Right forelimb (tissue), 1 donor: ENCODE measurements at regions not wholly inside any gene's neighbourhood (a gene's known extent, or its start where the extent isn't known, plus 50 kb on each side); places are given as distances from the start of the nearest gene placed in this dataset.
"Not testable (repeated sequence)": the region's sequence is repeated elsewhere in the genome, so short reads cannot be mapped to it uniquely, and the experiment has no call there.

Experiments used
- DNase-seq: peaks from one replicate; pipeline ENCODE4 v3.0.0-alpha.2; 2018

DNA sequence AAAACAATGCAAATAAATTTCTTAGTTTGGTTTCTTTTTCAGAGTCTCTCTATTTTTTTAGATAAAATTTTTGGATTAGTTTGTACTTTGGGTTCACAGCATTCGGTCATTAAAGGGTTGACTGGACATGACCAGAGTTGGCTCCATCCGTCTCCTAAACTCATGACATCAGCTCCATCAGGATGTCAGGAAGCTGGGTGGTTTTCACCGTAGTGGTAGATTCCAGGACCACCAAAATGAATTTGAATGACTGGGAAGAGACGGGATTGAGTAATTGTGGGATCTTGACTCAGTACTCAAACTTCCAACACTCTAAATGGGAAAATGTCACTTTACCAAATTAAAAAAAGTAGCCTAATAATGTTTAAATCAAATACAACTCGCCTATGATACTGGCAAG lies 279.2 kb upstream of the DUSP10 start:
- no peak for DNase-seq

DNA sequence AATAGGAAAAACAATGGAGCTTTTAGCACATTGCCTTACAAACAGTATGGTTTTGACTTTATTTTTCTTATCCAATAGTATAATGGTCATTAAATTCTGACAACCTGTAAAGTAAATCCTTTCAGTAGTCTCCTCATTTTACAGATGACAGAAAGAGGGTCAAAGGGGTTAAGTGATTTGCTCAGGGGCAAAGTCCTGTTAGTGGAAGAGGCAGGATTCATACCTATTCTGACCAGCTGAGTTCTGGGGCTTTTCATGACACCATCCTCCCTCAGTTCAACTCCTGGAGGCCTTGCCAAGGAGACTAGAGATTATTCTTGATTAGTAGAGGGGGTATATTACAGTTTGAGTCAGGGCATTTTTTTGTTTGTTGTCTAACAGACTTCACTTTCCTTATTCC lies 278.7 kb upstream of the DUSP10 start:
- no peak for DNase-seq

DNA sequence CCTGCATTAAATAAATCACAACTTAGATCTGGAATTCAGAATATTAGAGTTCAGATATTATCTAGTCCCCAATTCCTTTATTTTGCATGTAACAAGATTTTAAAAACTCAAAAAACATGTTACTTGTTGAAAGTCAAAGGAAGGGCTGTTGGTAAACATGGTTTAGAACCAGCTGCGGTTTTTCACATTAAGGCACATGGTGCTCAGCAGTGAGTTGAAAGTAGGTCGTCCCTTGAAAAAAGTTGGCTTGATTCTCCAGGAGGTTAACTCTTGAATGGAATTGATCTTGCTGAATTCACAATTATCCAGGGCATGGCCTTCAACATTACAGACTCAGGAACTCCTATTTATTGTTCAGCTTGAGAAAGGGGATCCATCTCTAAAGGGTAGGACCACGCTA lies 277.1 kb upstream of the DUSP10 start:
- DNase-seq = no peak

DNA sequence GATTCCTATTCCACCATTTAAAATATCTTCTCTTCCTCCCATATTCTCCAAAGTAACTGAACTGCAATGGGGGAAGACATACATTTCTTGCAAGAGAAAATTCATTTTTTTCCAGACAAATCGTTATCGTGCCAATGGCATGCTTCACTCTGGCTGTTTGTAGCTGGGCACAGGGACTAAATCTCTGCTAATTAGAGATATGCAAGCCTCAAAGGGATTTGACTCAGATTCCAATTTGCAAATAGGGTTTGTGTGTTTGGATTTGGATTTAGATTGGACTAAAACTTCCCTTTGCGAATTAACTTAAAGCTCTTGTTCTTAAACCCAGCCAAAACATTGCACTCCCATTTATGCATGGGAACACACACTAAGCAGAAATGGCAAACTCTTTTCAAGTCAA lies 276.2 kb upstream of the DUSP10 start:
- no peak for DNase-seq

DNA sequence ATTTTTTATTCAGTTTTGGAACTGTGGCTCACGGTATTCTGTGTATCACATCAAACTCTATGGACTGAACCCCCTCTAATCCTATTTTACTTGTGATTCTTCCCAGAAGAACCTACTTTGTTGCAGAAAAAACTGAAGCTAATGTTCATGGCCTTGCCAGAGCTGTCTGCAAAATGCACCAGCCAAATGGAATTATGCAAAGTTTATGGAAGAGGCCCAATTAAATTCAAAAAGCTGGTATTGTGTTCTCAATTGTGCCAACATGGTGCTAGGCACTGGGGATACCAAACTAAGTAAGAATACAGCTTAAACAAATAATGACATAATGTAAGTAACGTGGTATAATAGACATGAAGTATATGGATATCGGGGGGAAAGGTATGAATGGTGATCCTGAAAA lies 273.8 kb upstream of the DUSP10 start:
- no peak for DNase-seq

DNA sequence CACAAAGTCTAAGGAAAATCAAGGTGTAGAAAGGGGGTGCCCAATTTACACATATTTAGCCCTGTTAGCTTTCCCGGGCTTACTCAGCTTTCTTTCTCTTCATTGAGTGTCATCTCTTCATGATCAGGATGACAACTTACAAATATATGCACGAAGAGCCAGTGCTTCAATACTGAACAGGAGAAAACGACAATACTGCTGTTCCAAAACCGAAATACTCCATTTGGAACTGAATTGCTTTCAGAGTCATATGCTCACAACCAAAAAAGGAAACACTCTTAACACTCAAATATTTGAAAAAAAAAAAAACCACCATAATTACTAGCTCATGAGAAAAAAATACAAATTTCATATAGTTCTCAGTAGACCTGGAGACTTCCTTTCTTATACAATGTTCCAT lies 272.1 kb upstream of the DUSP10 start:
- DNase-seq = no peak

DNA sequence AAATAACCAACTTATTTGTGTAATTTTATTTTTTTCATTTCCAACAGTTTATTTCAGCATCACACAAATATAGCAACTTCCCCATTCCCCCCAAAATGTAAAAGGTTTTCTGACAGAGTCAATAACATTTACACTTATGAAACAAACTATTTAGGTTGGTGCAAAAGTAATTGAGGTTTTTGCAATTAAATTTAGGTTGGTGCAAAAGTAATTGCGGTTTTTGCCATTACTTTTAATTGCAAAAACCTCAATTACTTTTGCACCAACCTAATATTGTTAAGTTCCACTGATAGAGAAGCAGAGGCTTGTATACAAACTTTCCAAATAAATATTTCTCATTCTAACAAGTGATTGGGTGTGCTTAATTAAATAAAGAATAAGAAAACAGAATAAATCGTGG lies 270.9 kb upstream of the DUSP10 start:
- DNase-seq = no peak

DNA sequence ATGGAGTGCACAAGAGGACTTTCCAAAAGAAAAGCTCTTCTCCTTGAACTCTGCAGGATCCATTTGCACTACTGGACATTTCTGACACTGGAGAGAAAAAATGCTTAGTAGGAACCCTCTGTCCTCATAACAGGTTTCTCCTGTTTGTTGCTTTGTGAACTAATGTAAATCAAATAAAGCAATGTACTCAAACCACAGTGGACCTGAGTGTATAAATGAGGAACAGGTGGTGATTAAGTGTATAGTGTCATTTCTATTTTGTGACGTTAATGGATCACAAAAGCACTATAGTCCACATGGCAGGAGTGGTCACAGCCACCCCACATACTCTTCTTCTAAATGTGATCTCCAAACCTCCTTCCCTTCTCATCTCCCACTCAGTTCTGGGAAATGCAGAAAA lies 268.4 kb upstream of the DUSP10 start:
- no peak for DNase-seq

DNA sequence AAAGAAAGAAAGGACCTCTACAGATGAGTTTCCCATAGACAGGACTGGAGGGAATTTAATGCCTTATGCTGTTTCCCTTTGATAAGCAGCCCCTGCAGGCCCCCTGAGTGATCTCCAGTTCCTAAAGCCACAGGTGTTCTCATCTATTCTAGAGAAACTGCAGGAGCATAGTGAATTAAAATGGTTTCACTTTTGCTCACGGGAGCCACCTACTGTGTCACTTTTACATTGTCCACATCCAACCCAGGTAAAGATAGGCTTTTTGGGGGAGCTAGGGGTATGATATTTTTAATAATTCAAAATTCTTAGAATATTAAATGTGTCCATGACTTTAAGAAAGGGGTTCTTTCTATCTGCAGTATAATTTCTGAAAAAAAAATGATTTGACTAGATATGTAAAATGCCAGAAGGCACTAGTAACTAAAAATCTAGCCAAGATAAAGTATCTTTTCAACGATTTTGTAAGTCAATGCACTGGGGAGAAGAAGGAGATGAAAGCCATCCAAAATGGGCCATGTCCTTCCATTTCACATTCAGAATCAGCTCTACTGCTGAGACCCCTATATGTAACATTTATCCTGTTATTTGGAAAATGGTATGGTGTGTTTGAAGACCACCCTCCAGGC lies 267.3 kb upstream of the DUSP10 start:
- no peak for DNase-seq

DNA sequence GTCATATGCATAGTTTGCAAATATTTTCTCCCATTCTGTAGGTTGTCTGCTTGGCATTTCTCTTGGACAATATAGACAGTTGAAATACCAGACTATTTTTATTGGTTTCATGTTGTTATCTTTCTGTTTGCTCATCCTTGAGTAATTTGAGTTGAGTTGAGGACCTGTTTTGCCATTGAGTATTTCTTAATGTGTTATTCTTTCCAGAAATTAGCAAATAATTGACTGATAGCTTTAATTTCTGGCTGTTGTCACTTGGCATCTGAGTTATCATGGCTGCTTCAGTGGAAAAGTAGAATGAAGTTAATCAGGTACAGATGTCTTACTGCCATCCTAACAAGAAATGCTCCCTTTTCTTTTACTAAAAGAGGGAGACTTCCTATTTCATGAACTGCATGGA lies 264.8 kb upstream of the DUSP10 start:
- DNase-seq = no peak

DNA sequence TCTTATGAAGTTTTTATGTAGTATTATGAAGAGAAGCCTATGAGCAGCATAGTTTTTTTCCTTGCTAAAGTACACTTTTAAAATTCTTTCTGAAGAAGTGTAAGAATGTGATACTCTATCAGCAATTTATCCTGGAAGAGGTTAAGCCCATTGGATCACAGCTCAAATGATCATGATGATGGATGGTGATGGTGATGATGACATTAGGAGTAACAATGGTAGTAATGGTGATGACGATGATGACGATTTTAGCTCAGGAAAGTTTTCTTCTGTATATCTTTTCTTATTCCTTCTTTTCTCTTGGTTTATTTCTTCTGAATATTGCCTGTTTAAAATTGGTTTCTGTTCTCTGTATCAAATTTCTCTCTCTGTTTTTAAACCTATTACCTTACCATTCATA lies 262.9 kb upstream of the DUSP10 start:
- DNase-seq = no peak

DNA sequence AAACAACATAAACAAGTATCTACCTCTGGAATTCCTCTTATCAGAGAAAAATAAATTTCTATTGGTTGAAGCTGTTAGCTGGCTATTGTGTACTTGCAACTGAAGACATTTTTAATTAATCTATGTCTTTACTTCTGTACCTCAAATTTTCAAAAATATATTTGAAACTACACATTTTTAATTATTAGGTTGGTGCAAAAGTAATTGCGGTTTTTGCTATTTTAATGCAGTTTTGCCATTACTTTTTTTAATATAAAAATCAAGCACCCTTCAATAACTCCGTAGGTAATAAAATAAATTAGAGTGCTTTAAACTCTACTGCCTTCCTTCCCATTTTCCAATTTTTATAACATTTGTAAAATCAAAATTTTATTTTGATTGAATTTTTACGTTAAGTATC lies 262.1 kb upstream of the DUSP10 start:
- DNase-seq = no peak

DNA sequence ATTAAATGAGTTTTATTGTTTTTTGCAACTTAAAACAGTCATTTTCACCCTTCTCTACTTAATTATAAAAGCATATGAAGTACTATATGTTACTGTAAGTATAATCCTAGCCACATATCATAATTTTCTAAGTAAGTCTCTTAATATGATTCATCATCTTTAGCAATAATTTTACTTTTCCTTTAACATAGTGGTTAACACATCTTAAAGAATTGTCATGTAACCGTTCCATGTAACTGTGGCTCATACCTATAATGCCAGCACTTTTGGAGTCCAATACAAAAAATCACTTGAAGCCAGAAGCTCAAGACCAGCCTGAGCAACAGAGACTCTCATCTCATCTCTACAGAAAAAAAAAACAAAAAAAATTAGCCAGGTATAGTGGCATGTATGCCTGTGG lies 260.6 kb upstream of the DUSP10 start:
- no peak for DNase-seq

DNA sequence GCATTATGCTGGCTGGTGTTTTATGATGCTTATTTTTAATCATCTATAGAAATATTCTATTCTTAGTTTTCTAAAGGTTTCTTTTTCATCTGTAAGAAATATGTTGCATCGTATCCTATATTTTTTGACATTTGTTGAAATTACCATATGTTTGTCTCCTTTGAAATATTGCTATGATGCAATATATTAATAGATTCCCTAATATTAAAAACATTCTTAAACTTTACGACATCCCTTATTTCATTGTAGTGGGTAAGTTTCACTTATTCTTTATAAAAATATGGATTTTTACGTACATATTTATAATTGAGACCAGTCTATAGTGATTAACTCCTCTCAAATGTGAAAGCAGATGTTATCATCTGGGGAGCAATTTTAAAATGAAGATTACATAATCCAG lies 258.2 kb upstream of the DUSP10 start:
- no peak for DNase-seq

DNA sequence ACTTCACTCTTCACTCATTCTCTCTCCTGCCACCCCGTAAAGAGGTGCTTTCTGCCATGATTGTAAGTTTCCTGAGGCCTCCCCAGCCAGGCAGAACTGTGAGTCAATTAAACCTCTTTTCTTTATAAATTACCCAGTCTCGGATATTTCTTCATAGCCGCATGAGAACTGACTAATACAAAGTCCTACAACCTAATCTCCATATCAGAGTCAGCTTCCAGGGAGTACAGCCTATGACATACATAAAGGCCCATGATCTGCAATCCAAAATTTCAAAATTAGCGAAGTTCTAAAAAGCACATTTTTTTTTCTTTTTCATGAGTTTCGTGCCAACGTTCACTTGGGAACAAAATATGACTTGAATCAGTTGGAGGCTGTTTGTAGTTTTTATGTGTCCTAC lies 256.9 kb upstream of the DUSP10 start:
- no peak for DNase-seq

DNA sequence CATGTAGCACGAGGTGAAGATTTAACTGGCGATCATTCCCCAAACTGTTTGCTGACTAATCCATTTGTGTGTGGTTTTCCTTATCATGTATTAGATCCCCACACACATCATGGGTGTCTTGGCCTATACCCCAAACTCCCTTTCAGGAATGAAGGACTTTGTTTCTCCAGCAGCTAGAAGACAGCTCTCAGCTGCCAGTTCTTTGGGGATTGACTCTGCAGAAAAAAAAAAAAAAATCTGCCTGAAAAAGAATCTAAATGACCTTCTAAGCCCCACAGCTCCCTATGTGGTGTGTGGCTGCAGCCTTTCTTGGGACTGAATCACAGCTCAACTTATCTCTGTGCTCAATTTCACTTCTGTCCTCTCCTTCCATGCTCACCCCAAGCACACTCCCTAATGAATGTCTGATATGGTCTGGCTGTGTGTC lies 256.3 kb upstream of the DUSP10 start:
- no peak for DNase-seq

DNA sequence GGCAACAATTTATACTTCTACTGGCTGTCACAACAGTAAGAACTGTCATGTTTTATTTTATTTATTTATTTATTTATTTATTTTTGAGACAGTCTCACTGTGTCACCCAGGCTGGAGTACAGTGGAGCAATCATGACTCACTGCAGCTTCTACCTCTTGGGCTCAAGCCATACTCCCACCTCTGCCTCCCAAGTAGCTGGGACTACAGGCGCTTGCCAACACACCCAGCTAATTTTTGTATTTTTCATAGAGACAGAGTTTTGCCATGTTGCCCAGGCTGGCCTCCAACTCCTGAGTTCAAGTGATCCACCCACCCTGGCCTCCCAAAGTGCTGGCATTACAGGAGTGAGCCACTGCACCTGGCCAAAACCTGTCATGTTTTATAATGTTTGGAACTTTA lies 255.1 kb upstream of the DUSP10 start:
- DNase-seq = not testable (repeated sequence)

DNA sequence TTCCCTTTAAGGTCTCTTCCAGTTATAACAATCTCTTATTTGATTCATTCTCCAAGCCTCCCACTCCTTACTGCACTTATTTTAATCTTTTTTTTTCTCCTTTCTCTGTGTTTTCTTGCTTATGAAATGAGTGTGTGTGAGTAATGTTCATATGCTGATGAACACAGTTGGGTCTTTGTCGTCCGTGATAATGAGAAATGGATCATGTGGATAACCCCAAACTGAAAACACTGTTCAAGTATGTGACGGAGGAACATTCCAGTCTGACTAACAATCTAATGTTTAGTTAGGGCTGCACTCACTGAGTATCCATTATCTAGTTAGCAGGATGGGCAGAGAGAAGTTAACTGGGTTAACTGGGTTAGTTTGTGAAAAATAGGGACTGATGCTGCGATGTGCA lies 253.1 kb upstream of the DUSP10 start:
- no peak for DNase-seq

DNA sequence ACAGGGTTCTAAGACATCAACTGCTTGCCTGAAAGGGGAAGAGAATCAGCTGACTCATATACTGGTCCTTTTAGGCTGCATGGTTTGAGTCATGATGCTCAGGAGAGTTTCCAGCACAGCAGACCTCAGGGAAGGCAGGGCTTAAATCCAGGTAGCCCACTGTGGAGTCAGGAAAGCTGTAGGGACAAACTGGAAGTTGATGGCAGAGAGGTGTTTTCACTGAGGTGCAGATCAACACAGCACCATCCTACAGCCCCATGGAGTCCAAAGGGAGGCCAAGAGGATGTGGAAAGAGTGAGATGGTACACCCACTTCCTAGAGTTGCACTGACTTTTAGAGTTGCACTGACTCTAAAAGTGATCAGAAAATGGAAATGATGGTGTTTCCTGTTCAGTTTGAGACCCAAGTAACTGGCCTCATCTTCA lies 252.4 kb upstream of the DUSP10 start:
- DNase-seq = no peak

DNA sequence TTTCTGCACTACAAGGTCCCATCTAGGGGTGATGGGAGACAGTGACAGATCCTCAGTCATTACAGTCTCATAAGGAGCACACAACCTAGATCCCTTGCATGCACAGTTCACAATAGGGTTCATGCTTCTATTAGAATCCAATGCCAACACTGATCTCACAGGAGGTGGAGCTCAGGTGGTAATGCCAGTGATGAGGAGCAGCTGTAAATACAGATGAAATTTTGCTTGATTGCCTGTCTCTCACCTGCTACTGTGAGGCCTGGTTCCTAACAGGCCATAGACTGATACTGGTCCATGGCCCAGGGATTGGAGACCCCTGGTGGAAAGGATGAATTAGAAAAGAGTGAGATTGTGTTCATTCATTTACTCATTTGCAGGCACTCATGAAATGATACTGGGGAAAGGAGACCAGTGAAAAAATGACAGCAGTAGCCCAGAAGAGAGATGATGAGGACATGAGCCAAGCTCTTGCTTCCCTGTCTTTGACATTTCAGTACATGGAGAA lies 251.6 kb upstream of the DUSP10 start:
- no peak for DNase-seq

DNA sequence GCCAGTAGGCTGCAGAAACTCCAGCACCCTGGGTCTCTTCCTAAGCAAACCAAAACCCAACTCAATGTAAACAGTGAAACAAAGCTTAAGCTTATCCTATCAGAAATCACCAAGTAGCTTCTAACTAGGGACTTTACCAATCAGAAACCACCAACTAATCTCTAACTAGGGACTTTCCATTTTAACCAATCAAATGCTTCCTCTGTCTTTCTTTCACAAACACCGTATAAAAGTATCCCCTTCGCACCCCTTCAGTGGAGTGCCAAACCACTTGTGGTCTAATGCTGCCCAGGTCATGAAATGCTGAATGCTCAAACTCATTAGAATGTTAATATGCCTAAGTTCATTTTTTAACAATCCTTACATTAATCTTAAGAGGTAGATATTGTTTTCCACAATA lies 250.5 kb upstream of the DUSP10 start:
- no peak for DNase-seq

DNA sequence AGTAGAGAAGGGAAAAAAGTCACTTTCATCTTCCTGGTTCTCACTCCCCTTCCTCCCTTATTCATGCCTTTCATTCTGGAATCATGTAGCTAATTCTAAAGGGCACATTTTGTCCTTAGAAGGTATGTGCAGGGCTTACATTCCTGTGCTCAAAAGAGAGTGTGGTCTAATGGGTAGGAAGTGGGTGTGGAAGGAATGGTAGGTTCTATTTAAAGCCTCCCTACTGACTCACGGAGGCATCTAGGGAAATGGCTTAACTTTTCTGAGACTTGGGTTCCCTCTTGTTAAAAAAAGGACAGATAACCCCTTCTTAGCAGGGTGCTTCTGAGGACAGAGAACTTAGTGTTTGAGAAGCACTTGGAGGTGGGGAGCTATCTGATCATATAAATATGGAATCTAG lies 249.3 kb upstream of the DUSP10 start:
- no peak for DNase-seq

DNA sequence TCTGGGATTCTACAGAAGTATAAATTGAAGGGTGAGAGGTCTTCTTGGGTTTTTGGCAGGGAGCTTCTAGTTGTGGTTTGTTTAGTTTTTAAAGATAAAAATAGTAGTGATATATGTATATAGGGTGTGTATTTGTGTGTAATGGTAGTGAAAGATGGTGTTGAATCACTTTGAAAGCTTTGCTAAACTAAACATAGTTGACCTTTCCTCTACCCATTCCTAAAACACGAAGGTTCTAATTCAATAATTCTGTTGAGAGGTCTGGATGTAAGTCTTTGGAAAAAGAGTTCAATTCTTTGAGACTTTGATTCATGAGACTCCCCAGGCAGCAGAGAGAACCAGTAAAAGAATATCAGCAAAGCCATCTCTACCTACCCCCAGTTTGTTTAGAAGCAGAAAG lies 247.9 kb upstream of the DUSP10 start:
- no peak for DNase-seq

DNA sequence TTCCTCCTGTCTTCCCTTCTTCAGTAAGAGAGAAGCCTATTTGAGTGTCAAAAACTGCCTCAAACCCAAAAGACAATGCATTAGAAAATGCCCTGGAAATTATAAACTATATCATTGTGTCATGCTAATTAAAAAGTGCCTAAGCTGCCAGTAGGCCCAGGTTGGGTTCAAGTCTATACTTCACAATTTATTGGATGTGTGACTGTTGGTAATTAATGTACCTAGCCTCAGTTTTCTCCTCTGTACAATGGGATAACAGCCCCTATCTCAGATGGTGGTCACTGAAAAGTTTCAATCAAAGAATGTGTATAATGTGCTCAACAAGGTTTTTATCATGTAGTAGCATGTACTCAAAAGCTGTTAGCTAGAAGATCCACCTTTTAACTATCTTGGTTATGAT lies 246.9 kb upstream of the DUSP10 start:
- no peak for DNase-seq

DNA sequence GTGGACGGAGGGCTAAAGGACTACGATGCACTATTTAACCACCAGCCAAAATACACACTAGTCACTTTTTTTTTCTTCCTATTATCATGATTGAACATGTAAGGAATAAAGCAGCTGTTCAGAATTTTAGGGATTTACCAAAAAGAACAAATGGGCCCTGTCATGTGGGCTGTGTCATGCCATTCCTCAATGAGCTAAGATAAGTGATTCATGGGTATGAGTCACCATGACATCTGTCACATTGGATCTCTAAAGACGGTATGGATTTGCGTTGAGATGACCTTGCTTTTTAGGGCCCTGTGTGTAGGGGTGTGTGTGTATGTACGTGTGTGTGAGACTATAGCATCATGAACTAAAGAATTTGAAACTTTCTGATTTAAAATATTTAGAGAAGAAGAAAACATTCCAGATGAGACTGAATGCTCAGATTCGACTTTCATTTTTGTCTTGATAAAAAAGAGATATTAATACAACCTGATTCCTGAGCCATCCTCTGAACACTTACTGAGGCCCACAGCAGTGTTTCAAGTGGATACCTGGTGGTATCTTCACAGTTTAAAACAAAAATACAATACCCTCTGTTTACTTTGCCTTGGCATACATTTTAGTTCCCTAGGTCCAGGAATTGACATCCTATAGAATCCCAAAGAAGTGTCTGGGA lies 246.1 kb upstream of the DUSP10 start:
- no peak for DNase-seq
